ENCODE measurements at regions not wholly inside any gene's neighbourhood (a gene's known extent, or its start where the extent isn't known, plus 50 kb on each side); places are given as distances from the start of the nearest gene placed in this dataset.

DNA sequence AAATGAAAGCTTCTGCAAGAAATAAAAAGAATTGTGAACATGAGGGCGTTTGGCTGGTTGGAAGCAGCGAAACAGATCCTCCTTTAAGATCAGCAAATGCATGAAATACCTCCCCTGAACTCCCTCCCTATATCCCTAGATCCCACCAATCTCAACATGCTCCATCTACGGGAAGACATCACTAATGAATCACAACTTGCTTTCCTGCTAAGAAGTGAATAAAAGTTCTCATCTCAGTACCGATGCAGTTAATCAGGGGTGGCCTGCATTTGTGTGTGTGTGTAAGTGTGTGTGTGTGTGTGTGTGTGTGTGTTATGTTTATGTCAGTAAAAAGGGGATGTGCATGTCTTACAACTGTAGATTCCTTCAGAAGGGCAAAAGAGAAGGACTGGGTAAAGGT lies 238.7 kb downstream of the LIG4 start (continued):
- no peak for TF ChIP-seq ZFX (IDR thresholded peaks at IDR 0.05)
- no peak for TF ChIP-seq TCF7L2 (IDR thresholded peaks at IDR 0.05; ENCODE audit: borderline replicate concordance, extremely low read depth, insufficient read depth, insufficient read length)
- TF ChIP-seq, protein P1, sequence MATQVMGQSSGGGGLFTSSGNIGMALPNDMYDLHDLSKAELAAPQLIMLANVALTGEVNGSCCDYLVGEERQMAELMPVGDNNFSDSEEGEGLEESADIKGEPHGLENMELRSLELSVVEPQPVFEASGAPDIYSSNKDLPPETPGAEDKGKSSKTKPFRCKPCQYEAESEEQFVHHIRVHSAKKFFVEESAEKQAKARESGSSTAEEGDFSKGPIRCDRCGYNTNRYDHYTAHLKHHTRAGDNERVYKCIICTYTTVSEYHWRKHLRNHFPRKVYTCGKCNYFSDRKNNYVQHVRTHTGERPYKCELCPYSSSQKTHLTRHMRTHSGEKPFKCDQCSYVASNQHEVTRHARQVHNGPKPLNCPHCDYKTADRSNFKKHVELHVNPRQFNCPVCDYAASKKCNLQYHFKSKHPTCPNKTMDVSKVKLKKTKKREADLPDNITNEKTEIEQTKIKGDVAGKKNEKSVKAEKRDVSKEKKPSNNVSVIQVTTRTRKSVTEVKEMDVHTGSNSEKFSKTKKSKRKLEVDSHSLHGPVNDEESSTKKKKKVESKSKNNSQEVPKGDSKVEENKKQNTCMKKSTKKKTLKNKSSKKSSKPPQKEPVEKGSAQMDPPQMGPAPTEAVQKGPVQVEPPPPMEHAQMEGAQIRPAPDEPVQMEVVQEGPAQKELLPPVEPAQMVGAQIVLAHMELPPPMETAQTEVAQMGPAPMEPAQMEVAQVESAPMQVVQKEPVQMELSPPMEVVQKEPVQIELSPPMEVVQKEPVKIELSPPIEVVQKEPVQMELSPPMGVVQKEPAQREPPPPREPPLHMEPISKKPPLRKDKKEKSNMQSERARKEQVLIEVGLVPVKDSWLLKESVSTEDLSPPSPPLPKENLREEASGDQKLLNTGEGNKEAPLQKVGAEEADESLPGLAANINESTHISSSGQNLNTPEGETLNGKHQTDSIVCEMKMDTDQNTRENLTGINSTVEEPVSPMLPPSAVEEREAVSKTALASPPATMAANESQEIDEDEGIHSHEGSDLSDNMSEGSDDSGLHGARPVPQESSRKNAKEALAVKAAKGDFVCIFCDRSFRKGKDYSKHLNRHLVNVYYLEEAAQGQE (IDR thresholded peaks at IDR 0.05; ENCODE audit: low read depth): no peak
- no peak for TF ChIP-seq CEBPB (IDR thresholded peaks at IDR 0.05; ENCODE audit: low read depth)
- no peak for TF ChIP-seq POLR2AphosphoS5 (IDR thresholded peaks at IDR 0.05; ENCODE audit: low read depth, low read length)
- TF ChIP-seq JUND (IDR thresholded peaks at IDR 0.05): no peak
- no peak for TF ChIP-seq RAD21 (IDR thresholded peaks at IDR 0.05; ENCODE audit: low read depth)
- no peak for TF ChIP-seq EZH2 (IDR thresholded peaks at IDR 0.05)

DNA sequence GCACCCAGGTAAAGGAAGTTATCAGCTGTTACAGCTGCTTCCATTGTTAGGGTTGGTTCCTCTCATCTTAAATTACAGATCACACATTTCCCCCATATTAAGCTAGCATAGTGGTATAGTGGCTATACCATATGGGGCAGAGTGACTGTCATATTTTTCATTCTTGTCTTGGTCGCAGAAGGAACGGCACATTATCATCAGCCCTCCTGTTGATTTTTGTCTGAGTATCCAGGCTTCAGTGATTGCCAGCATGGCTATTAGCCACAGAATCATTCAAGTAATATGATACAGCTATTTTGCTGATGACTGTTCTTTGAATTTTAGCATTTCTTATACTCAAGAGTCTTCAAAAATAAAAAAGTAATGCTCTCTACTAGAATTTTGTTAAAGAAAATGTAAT lies 240.9 kb downstream of the LIG4 start:
- ATAC-seq (no peak), DNase-seq (ENCODE audit: low read depth, low spot score) (no peak)
- Histone ChIP-seq H4K20me1 (ENCODE audit: insufficient read depth) (no peaks in the 10 kb centered on the region), H3K4me1 (ENCODE audit: control insufficient read depth in 1 of 2, insufficient read depth in 2 of 2, low read length in 2 of 2) (no peaks in the 10 kb centered on the region), H2AFZ (ENCODE audit: low read depth, low read length, poor library complexity, severe bottlenecking) (no peak overlapping the region), H3K27me3 (ENCODE audit: insufficient read depth, low read length) (no peaks in the 10 kb centered on the region), H3K9me2 (ENCODE audit: insufficient read depth) (no peaks in the 10 kb centered on the region), H3K4me2 (ENCODE audit: low read length) (no peak overlapping the region), H3K9ac (ENCODE audit: low read length) (no peak overlapping the region), H3K79me2 (ENCODE audit: insufficient read depth, low read length) (no peaks in the 10 kb centered on the region), H3K9me3 (ENCODE audit: control insufficient read depth in 1 of 2, insufficient read depth in 1 of 2, low read depth in 1 of 2, low read length in 2 of 2) (peaks cover 3 to 14% of the 10 kb centered on the region in 2 experiments; a peak in 2 of 4 replicates), H3K36me3 (ENCODE audit: control insufficient read depth in 1 of 2, insufficient read depth in 2 of 2, low read length in 2 of 2) (no peaks in the 10 kb centered on the region), H3K27ac (ENCODE audit: low read depth, low read length) (no peak overlapping the region), H3K4me3 (replicated peaks in 1 of 2; ENCODE audit: low read depth in 1 of 2, low read length in 2 of 2) (no peak overlapping the region)
- ChIA-PET RAD21 (ENCODE audit: low non-redundant PET in 1 of 2, low total read pairs in 2 of 2, uncharacterized antibody in 2 of 2, unreplicated experiment in 2 of 2) (no interaction called here), CTCF (no interaction called here), POLR2A (no interaction called here)
- no TSS peak for BruUV-seq (replicated peaks)
- intact Hi-C loops (cut with micrococcal nuclease): no loop called here
- TF ChIP-seq CEBPB (IDR thresholded peaks at IDR 0.05; ENCODE audit: low read depth): no peak
- TF ChIP-seq, protein P2, sequence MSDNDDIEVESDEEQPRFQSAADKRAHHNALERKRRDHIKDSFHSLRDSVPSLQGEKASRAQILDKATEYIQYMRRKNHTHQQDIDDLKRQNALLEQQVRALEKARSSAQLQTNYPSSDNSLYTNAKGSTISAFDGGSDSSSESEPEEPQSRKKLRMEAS (IDR thresholded peaks at IDR 0.05): no peak
- TF ChIP-seq, protein P3, sequence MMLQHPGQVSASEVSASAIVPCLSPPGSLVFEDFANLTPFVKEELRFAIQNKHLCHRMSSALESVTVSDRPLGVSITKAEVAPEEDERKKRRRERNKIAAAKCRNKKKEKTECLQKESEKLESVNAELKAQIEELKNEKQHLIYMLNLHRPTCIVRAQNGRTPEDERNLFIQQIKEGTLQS (IDR thresholded peaks at IDR 0.05): no peak
- TF ChIP-seq EZH2 (IDR thresholded peaks at IDR 0.05): no peak
- TF ChIP-seq SRF (IDR thresholded peaks at IDR 0.05; ENCODE audit: low read depth): no peak
- no peak for TF ChIP-seq TCF7L2 (IDR thresholded peaks at IDR 0.05; ENCODE audit: borderline replicate concordance, extremely low read depth, insufficient read depth, insufficient read length)
- TF ChIP-seq ZNF274 (IDR thresholded peaks at IDR 0.05; ENCODE audit: low read depth, low read length): no peak
- no peak for TF ChIP-seq SIN3A (IDR thresholded peaks at IDR 0.05; ENCODE audit: low read depth)
- TF ChIP-seq, protein P1 (IDR thresholded peaks at IDR 0.05; ENCODE audit: low read depth): no peak
- TF ChIP-seq RAD21 (IDR thresholded peaks at IDR 0.05; ENCODE audit: low read depth): no peak
- TF ChIP-seq, protein P4, sequence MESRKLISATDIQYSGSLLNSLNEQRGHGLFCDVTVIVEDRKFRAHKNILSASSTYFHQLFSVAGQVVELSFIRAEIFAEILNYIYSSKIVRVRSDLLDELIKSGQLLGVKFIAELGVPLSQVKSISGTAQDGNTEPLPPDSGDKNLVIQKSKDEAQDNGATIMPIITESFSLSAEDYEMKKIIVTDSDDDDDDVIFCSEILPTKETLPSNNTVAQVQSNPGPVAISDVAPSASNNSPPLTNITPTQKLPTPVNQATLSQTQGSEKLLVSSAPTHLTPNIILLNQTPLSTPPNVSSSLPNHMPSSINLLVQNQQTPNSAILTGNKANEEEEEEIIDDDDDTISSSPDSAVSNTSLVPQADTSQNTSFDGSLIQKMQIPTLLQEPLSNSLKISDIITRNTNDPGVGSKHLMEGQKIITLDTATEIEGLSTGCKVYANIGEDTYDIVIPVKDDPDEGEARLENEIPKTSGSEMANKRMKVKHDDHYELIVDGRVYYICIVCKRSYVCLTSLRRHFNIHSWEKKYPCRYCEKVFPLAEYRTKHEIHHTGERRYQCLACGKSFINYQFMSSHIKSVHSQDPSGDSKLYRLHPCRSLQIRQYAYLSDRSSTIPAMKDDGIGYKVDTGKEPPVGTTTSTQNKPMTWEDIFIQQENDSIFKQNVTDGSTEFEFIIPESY (IDR thresholded peaks at IDR 0.05; ENCODE audit: extremely low read depth, insufficient replicate concordance, low read length): no peak
